Osteoblast (primary cell): ENCODE measurements at regions not wholly inside any gene's neighbourhood (a gene's known extent, or its start where the extent isn't known, plus 50 kb on each side); places are given as distances from the start of the nearest gene placed in this dataset.

Experiments
- DNase-seq: peaks from one replicate; pipeline ENCODE4 v3.0.0; 2011; ENCODE audit warnings: low spot score, mixed read lengths; ENCODE audit not compliant: insufficient read length; ENCODE audit errors: missing footprints
- H2AFZ ChIP-seq: 2 replicates; pipeline ENCODE4 v1.6.0; 2011; ENCODE audit warnings: mild to moderate bottlenecking, low read length
- H3K27ac ChIP-seq: 2 replicates; pipeline ENCODE4 v1.5.1; 2011; ENCODE audit warnings: mild to moderate bottlenecking, low read depth, low read length, moderate library complexity
- H3K27me3 ChIP-seq: 2 replicates; pipeline ENCODE4 v1.6.0; 2012; ENCODE audit warnings: mild to moderate bottlenecking, control low read depth, inconsistent platforms, low read length, moderate library complexity; ENCODE audit not compliant: insufficient read depth
- H3K36me3 ChIP-seq: 2 replicates; pipeline ENCODE4 v1.5.1; 2011; ENCODE audit warnings: mild to moderate bottlenecking, low read length, control low read depth, moderate library complexity; ENCODE audit not compliant: insufficient read depth
- H3K4me1 ChIP-seq: 2 replicates; pipeline ENCODE4 v1.5.1; 2011; ENCODE audit warnings: mild to moderate bottlenecking, low read length, control low read depth, moderate library complexity; ENCODE audit not compliant: insufficient read depth
- H3K4me2 ChIP-seq: 2 replicates; pipeline ENCODE4 v1.6.0; 2011; ENCODE audit warnings: mild to moderate bottlenecking, low read length; ENCODE audit not compliant: insufficient read depth
- H3K4me3 ChIP-seq: fragments of 200-600 bp; sonication (generic); 3 replicates; pipeline ENCODE4 v1.5.1; 2012; ENCODE audit warnings: mild to moderate bottlenecking, low read length, inconsistent platforms; ENCODE audit not compliant: insufficient read depth
- H3K79me2 ChIP-seq: 2 replicates; pipeline ENCODE4 v1.6.0; 2012; ENCODE audit warnings: mild to moderate bottlenecking, low read length, control low read depth, inconsistent platforms; ENCODE audit not compliant: insufficient read depth
- H3K9me3 ChIP-seq: 2 replicates; pipeline ENCODE4 v1.5.1; 2011; ENCODE audit warnings: low read depth, low read length, control low read depth
- H4K20me1 ChIP-seq: 2 replicates; pipeline ENCODE4 v1.6.0; 2012; ENCODE audit warnings: mild to moderate bottlenecking, low read length, control low read depth; ENCODE audit not compliant: insufficient read depth
- CTCF ChIP-seq: IDR thresholded peaks from 2 replicates; pipeline ENCODE4 v1.5.1; 2011; ENCODE audit warnings: mild to moderate bottlenecking, low read depth, low read length, moderate library complexity; ENCODE audit errors: extremely low read depth

GRCh38 chr18:77526962-77527361 is 277.3 kb downstream of the GALR1 start:
- no peak for TF ChIP-seq CTCF
- no peaks in the 10 kb centered on the region for H3K36me3 ChIP-seq
- no peak overlapping the region for H2AFZ ChIP-seq
- no peak overlapping the region for H3K4me2 ChIP-seq
- H3K9me3 ChIP-seq, result peaks cover 9% of the 10 kb centered on the region
- DNase-seq, result no peak
- H4K20me1 ChIP-seq, result no peaks in the 10 kb centered on the region
- H3K79me2 ChIP-seq, result no peaks in the 10 kb centered on the region
- H3K27ac ChIP-seq, result no peak overlapping the region
- no peaks in the 10 kb centered on the region for H3K4me1 ChIP-seq
- no peaks in the 10 kb centered on the region for H3K27me3 ChIP-seq
- no peak overlapping the region for H3K4me3 ChIP-seq

- Histone ChIP-seq H4K20me1 (no peaks in the 10 kb centered on the region), H3K4me1 (no peaks in the 10 kb centered on the region), H3K4me3 (no peak overlapping the region), H3K36me3 (no peaks in the 10 kb centered on the region), H2AFZ (no peak overlapping the region), H3K9me3 (peaks cover 9% of the 10 kb centered on the region), H3K27me3 (no peaks in the 10 kb centered on the region), H3K4me2 (no peak overlapping the region), H3K79me2 (no peaks in the 10 kb centered on the region), H3K27ac (no peak overlapping the region)
- no peak for TF ChIP-seq CTCF
- no peak for DNase-seq
Measured at GRCh38 chr18:77528872-77529271, 279.2 kb downstream of the GALR1 start.

GRCh38 chr18:77529492-77530176 is 280.0 kb downstream of the GALR1 start:
- Histone ChIP-seq H3K4me1 (no peaks in the 10 kb centered on the region), H3K4me3 (no peak overlapping the region), H3K9me3 (peaks cover 9% of the 10 kb centered on the region), H3K27ac (no peak overlapping the region), H3K27me3 (no peaks in the 10 kb centered on the region), H4K20me1 (no peaks in the 10 kb centered on the region), H2AFZ (no peak overlapping the region), H3K36me3 (no peaks in the 10 kb centered on the region), H3K79me2 (no peaks in the 10 kb centered on the region), H3K4me2 (no peak overlapping the region)
- no peak for DNase-seq
- TF ChIP-seq CTCF, result no peak

GRCh38 chr18:77530732-77531131 is 281.1 kb downstream of the GALR1 start:
- no peak overlapping the region for H3K4me3 ChIP-seq
- no peaks in the 10 kb centered on the region for H3K79me2 ChIP-seq
- no peak for DNase-seq
- H2AFZ ChIP-seq, result no peak overlapping the region
- no peak overlapping the region for H3K27ac ChIP-seq
- peaks cover 9% of the 10 kb centered on the region for H3K9me3 ChIP-seq
- H4K20me1 ChIP-seq, result no peaks in the 10 kb centered on the region
- H3K4me1 ChIP-seq, result no peaks in the 10 kb centered on the region
- TF ChIP-seq CTCF, result no peak
- no peaks in the 10 kb centered on the region for H3K27me3 ChIP-seq
- no peak overlapping the region for H3K4me2 ChIP-seq
- no peaks in the 10 kb centered on the region for H3K36me3 ChIP-seq
